Right lobe of liver (tissue), 4 donors: ENCODE measurements at regions not wholly inside any gene's neighbourhood (a gene's known extent, or its start where the extent isn't known, plus 50 kb on each side); places are given as distances from the start of the nearest gene placed in this dataset.

Experiments
- CTCF ChIP-seq, 4 donors: fragments of 200-600 bp in 3 of 4; fragments of 450-650 bp in 1 of 4; IDR thresholded peaks; one replicate each; pipeline versions ENCODE4 v1.5.1 to v1.8.0; 2016 to 2022; ENCODE audit warnings: antibody characterized with exemption in 4 of 4, mild to moderate bottlenecking in 2 of 4
- POLR2A ChIP-seq: fragments of 450-650 bp; IDR thresholded peaks from one replicate; pipeline ENCODE4 v1.6.1; 2017; ENCODE audit warnings: antibody characterized with exemption, mild to moderate bottlenecking
- donor health status: DM: no; HTN: no; CAD: no.
- donor health status: DM: no; HTN: no; CAD: no.
- donor health status: DM: no; HTN: yes; CAD: no.

- no peak for TF ChIP-seq CTCF (IDR thresholded peaks at IDR 0.05)
- no peak for TF ChIP-seq POLR2A
Observed at GRCh38 chr9:87113874-87114273, 166.6 kb upstream of the GAS1 start.
